ENCODE measurements at regions not wholly inside any gene's neighbourhood (a gene's known extent, or its start where the extent isn't known, plus 50 kb on each side); places are given as distances from the start of the nearest gene placed in this dataset.

DNA sequence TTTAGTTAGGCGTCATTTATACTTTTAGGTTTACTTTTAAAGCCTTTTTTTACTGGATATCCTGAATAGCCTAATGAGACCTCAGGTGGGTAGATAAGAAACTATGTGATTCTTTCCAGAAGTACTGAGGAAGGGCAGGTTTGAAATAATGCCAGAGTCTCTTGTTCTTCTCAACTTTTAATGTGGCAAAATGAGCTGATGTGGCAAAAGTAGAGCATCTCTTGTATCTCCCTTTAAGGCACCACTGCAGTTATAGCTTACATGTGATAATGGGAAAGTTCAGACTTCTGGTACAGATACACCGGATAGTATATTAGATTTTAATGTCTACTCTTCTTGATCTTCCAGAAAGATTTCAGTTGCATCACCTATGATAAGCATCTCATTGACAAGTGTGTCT is 1124.8 kb downstream of the LRFN5 start:
- no peak for ATAC-seq
- TF ChIP-seq ZFP30 (CRISPR knock-in tag; IDR thresholded peaks at IDR 0.05) (no peak), BACH2 (CRISPR knock-in tag; IDR thresholded peaks at IDR 0.05; ENCODE audit: borderline replicate concordance) (no peak), PPARA (CRISPR knock-in tag; IDR thresholded peaks at IDR 0.05; ENCODE audit: borderline replicate concordance) (no peak), ZNF70 (CRISPR knock-in tag; IDR thresholded peaks at IDR 0.05) (no peak), ISL1 (CRISPR knock-in tag; IDR thresholded peaks at IDR 0.05) (no peak), OSR1 (CRISPR knock-in tag; IDR thresholded peaks at IDR 0.05) (no peak), ESRRG (CRISPR knock-in tag; IDR thresholded peaks at IDR 0.05) (no peak), ZC3H10 (CRISPR knock-in tag; IDR thresholded peaks at IDR 0.05) (no peak), RARB (CRISPR knock-in tag; IDR thresholded peaks at IDR 0.05) (no peak), CSDC2 (CRISPR knock-in tag; IDR thresholded peaks at IDR 0.05) (no peak)
- TF ChIP-seq, protein P1, sequence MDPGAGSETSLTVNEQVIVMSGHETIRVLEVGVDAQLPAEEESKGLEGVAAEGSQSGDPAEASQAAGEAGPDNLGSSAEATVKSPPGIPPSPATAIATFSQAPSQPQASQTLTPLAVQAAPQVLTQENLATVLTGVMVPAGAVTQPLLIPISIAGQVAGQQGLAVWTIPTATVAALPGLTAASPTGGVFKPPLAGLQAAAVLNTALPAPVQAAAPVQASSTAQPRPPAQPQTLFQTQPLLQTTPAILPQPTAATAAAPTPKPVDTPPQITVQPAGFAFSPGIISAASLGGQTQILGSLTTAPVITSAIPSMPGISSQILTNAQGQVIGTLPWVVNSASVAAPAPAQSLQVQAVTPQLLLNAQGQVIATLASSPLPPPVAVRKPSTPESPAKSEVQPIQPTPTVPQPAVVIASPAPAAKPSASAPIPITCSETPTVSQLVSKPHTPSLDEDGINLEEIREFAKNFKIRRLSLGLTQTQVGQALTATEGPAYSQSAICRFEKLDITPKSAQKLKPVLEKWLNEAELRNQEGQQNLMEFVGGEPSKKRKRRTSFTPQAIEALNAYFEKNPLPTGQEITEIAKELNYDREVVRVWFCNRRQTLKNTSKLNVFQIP (CRISPR knock-in tag; IDR thresholded peaks at IDR 0.05; ENCODE audit: borderline replicate concordance, low read depth): no peak
- TF ChIP-seq, protein P2, sequence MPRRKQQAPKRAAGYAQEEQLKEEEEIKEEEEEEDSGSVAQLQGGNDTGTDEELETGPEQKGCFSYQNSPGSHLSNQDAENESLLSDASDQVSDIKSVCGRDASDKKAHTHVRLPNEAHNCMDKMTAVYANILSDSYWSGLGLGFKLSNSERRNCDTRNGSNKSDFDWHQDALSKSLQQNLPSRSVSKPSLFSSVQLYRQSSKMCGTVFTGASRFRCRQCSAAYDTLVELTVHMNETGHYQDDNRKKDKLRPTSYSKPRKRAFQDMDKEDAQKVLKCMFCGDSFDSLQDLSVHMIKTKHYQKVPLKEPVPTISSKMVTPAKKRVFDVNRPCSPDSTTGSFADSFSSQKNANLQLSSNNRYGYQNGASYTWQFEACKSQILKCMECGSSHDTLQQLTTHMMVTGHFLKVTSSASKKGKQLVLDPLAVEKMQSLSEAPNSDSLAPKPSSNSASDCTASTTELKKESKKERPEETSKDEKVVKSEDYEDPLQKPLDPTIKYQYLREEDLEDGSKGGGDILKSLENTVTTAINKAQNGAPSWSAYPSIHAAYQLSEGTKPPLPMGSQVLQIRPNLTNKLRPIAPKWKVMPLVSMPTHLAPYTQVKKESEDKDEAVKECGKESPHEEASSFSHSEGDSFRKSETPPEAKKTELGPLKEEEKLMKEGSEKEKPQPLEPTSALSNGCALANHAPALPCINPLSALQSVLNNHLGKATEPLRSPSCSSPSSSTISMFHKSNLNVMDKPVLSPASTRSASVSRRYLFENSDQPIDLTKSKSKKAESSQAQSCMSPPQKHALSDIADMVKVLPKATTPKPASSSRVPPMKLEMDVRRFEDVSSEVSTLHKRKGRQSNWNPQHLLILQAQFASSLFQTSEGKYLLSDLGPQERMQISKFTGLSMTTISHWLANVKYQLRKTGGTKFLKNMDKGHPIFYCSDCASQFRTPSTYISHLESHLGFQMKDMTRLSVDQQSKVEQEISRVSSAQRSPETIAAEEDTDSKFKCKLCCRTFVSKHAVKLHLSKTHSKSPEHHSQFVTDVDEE (CRISPR knock-in tag; IDR thresholded peaks at IDR 0.05): no peak

DNA sequence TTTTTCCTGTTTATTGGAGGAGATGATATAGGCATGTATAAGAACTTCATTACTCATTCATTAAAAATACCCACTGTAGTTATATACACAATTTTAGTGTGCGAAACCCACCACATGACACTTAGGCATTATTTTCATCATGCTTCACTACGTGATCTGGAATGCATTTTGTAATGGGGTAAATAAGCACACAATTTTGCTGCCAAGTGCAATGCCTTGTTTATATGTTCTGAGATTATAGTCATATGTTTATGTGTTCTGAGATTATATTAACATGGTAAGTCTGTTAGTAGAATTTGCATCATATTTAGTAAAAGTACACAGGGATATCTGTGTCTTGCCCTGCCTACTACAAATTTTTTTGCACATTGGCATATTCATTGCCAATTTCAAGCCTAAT is 1123.0 kb downstream of the LRFN5 start:
- TF ChIP-seq, protein P2 (CRISPR knock-in tag; IDR thresholded peaks at IDR 0.05): no peak
- TF ChIP-seq ZNF565 (CRISPR knock-in tag; conservative IDR thresholded peaks at IDR 0.05; ENCODE audit: low read depth) (no peak), GLIS3 (CRISPR knock-in tag; IDR thresholded peaks at IDR 0.05) (no peak), ZFP30 (CRISPR knock-in tag; IDR thresholded peaks at IDR 0.05) (no peak), PPARA (CRISPR knock-in tag; IDR thresholded peaks at IDR 0.05; ENCODE audit: borderline replicate concordance) (no peak), ARNTL (CRISPR knock-in tag; IDR thresholded peaks at IDR 0.05; ENCODE audit: borderline replicate concordance, low read depth) (no peak), TCF4 (CRISPR knock-in tag; IDR thresholded peaks at IDR 0.05; ENCODE audit: borderline replicate concordance) (no peak), ZNF8 (CRISPR knock-in tag; IDR thresholded peaks at IDR 0.05) (no peak), RARB (CRISPR knock-in tag; IDR thresholded peaks at IDR 0.05) (no peak), ZFP3 (CRISPR knock-in tag; IDR thresholded peaks at IDR 0.05) (no peak), TOX (CRISPR knock-in tag; IDR thresholded peaks at IDR 0.05; ENCODE audit: borderline replicate concordance) (no peak)
- no peak for ATAC-seq

DNA sequence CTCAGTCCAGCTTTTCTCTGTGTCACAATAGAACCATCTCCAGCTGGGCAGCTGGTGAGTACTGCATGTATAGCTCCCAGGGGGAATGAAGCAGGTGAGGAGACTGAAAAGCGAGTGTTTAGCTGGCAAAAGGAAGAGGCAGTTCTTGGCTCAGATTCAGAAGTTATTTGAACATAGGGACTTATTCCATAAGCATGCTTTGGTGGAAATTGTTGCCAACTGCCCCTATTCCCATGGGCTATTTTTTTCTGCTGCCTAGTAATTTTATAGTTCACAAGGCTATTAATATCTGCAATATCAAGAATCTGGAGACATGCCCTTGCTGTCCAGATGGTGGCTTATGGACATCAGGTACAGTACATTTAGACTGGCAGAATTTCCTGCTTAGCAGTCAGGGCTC is 1112.7 kb downstream of the LRFN5 start:
- ATAC-seq: no peak
- TF ChIP-seq, protein P1 (CRISPR knock-in tag; IDR thresholded peaks at IDR 0.05; ENCODE audit: borderline replicate concordance, low read depth): no peak
- TF ChIP-seq PPARA (CRISPR knock-in tag; IDR thresholded peaks at IDR 0.05; ENCODE audit: borderline replicate concordance) (no peak), TCF4 (CRISPR knock-in tag; IDR thresholded peaks at IDR 0.05; ENCODE audit: borderline replicate concordance) (no peak), ARNTL (CRISPR knock-in tag; IDR thresholded peaks at IDR 0.05; ENCODE audit: borderline replicate concordance, low read depth) (no peak), ZNF70 (CRISPR knock-in tag; IDR thresholded peaks at IDR 0.05) (no peak), TOX (CRISPR knock-in tag; IDR thresholded peaks at IDR 0.05; ENCODE audit: borderline replicate concordance) (no peak), ISL1 (CRISPR knock-in tag; IDR thresholded peaks at IDR 0.05) (no peak), ZNF8 (CRISPR knock-in tag; IDR thresholded peaks at IDR 0.05) (no peak), CSDC2 (CRISPR knock-in tag; IDR thresholded peaks at IDR 0.05) (no peak), ZFP30 (CRISPR knock-in tag; IDR thresholded peaks at IDR 0.05) (no peak), GLIS3 (CRISPR knock-in tag; IDR thresholded peaks at IDR 0.05) (no peak), ZFP3 (CRISPR knock-in tag; IDR thresholded peaks at IDR 0.05) (no peak), SNAI2 (CRISPR knock-in tag; IDR thresholded peaks at IDR 0.05) (no peak), BACH2 (CRISPR knock-in tag; IDR thresholded peaks at IDR 0.05; ENCODE audit: borderline replicate concordance) (no peak), RARB (CRISPR knock-in tag; IDR thresholded peaks at IDR 0.05) (no peak)
- TF ChIP-seq, protein P3, sequence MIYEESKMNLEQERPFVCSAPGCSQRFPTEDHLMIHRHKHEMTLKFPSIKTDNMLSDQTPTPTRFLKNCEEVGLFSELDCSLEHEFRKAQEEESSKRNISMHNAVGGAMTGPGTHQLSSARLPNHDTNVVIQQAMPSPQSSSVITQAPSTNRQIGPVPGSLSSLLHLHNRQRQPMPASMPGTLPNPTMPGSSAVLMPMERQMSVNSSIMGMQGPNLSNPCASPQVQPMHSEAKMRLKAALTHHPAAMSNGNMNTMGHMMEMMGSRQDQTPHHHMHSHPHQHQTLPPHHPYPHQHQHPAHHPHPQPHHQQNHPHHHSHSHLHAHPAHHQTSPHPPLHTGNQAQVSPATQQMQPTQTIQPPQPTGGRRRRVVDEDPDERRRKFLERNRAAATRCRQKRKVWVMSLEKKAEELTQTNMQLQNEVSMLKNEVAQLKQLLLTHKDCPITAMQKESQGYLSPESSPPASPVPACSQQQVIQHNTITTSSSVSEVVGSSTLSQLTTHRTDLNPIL (CRISPR knock-in tag; IDR thresholded peaks at IDR 0.05; ENCODE audit: low read depth): no peak
